ENCODE measurements at regions not wholly inside any gene's neighbourhood (a gene's known extent, or its start where the extent isn't known, plus 50 kb on each side); places are given as distances from the start of the nearest gene placed in this dataset.

GRCh38 chr10:42933448-42934340 is 143.2 kb upstream of the RET start:
- DNase-seq: peak; percentile 64

DNA sequence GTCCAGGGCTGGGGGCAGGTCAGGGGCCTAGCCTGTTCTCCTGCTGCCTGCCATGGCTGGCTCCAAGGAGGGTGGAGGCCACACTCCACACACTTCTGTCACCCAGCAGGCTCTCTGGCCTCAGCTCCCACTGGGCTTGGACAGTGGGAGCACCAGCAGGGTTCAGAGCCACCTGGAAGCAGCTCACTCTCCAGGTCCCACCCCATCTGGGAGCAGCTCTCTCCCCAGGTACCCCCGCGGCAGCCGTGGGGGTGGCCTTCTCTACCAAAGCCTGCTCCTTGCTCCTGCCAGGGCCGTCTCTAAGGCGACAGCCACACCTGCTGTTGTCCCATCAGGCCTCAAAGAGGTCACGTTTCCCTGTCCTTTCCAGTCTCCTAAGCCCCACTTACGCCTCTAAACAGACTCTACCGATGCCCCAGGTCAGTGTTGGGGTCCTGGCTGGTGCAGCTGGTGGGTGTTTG is 142.5 kb upstream of the RET start:
- DNase-seq: no peak

- no peak for DNase-seq
Observed at GRCh38 chr10:42934842-42935241, 142.0 kb upstream of the RET start.

- no peak for DNase-seq
Observed at GRCh38 chr10:42935466-42935865, 141.4 kb upstream of the RET start.

- DNase-seq: no peak
Observed at GRCh38 chr10:42936580-42936979, 140.3 kb upstream of the RET start.

- DNase-seq: no peak
Observed at GRCh38 chr10:42937048-42937447, 139.8 kb upstream of the RET start.

DNA sequence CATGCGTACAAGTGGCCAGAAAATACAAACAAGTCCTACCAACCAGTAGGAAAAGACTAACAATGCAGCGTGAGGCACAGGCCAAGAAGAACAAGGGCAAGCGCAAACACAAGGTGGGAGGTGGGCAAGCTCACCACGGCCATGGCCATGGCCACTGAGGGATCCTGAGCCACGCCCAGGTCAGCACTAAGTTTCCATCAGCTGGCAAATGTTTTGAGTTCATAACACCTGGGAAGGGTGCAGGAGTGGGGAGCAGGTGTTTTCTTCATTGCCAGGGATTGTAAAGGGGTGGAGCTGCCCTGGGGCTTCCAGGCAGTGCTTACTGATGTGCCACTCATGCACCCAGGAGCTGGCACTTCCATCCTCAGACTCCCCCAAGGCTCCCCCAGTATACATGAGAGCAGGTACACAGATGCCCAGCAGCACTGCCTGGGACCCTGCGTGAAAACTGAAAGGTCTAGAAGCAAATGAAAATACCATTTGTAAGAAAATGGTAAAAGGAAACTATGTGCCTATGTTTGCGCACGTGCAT is 139.2 kb upstream of the RET start:
- DNase-seq: no peak

DNA sequence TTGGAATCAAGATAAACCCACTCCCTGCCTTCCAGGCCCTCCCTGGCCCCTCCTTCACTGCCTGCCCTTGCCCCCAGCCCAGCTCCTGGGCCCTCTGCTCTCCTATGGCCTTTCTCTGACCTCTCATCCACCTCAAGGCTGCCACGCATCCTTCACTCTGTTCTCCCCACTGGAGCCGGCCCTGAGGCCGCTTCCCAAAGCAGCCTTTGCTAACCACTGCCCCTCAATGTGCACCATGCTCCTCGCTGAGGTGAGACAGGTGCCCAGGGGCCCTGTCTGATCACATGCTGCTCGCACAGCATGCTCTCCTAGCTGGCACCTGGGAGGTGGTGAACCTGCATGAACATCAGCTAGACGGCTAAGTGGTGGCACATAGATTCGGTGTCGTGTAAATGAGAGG is 138.5 kb upstream of the RET start:
- DNase-seq: no peak

- no peak for DNase-seq
Observed at GRCh38 chr10:42939237-42939636, 137.6 kb upstream of the RET start.

- no peak for DNase-seq
Observed at GRCh38 chr10:42939685-42940366, 137.0 kb upstream of the RET start.

DNA sequence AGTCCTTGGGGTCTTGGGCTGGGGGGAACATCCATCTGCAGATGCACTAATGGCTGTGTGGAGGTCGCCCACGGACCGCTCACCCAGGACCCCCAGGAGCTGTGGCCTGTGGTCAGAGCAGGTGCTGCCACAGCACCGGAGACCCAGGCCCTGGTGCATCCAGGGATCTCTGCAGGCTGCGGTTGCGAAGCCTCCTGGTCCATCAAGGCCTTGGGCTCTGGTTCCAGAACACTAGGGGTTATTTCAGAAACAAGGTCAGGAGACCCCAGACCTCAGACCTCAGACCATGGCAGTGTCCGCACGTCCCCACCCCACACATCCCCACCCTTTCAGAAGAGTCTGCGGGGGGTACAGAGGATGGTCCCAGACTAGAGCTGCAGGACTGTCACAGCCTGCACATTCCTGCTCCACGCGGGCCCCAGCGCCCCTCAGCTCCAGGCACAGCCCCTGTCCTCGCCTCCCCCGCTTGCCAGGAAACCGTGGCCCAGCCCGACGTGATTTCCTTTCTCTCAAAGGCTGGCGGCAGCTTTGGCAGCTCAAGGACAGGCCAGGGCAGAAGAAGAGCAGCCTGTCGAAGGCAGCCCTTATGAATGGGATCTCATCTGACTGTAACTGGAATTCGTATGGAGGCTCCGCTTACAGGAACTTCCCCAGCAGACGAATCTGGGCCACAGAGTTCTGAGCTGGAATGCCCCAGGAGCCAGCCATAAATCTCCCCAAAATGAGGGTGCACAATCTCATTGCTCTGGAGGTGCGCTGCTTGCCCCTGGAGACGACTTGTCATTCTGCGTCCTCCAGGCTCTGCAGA is 136.2 kb upstream of the RET start:
- no peak for DNase-seq

GRCh38 chr10:42941295-42941644 is 135.6 kb upstream of the RET start:
- no peak for DNase-seq

DNA sequence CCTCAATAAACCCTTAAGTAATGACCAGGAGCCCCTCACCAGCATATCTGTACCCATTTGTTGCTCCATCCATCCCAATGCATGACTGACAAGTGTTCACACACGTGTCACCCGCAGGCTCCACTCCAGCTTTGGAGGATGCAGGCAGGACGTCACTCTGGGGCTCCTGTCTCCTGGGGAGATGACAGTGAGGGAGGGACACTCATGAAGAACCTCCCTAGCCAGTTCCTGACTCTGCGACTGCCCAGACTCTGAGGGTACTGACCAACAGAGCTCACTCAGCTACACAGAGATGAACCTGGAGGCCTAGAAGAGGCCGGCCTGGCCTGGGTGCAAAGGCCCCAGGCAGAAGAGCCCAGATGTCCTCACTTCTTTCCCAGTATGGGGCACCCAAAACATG is 135.1 kb upstream of the RET start:
- no peak for DNase-seq

GRCh38 chr10:42942279-42942950 is 134.5 kb upstream of the RET start:
- no peak for DNase-seq

GRCh38 chr10:42943025-42943818 is 133.6 kb upstream of the RET start:
- DNase-seq: no peak

DNA sequence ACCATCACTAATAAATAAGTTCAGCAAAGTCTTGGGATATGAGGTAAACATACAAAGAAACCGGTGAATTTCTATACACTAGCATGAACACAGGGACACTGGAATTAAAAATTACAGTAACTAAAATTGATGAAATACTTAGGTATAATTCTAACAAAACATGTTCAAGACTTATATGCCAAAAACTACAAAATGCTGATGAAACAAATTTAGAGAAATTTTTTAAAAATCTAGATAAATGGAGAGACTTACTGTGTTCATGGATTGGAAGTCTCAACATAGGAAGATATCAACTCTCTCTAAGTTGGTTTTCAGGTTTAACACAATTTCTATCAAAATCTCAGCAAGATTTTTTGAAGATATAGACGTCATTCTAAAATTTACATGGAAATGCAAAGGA is 128.8 kb upstream of the RET start:
- DNase-seq: no peak

DNA sequence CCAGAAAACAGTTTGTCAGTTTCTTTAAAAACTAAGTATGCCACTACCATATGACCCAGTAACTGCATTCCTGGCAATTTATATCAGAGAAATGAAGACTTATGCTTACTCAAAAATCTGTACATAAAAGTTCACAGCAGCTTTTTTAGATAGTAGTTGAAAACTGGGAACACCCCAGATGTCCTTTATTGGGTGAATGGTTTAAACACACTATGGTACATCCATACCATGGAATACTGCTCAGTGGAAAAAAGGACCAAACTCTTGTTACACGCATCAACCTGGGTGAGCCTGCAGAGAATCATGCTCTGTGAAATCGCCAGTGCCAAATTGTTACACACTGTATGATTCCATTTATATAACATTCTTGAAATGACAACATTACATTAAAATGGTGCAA is 127.6 kb upstream of the RET start:
- no peak for DNase-seq

GRCh38 chr10:42950606-42951485 is 126.0 kb upstream of the RET start:
- no peak for DNase-seq

GRCh38 chr10:42951486-42952251 is 125.2 kb upstream of the RET start:
- DNase-seq: no peak

GRCh38 chr10:42952349-42952748 is 124.5 kb upstream of the RET start:
- no peak for DNase-seq

Data from dermis blood vessel endothelial cell (primary cell).